ENCODE measurements at regions not wholly inside any gene's neighbourhood (a gene's known extent, or its start where the extent isn't known, plus 50 kb on each side); places are given as distances from the start of the nearest gene placed in this dataset.

- Histone ChIP-seq H3K9ac (ENCODE audit: insufficient read depth in 1 of 2, low read length in 2 of 2) (no peak overlapping the region), H3K4me3 (no peak overlapping the region), H3K27me3 (ENCODE audit: control insufficient read depth in 3 of 3, insufficient read depth in 3 of 3, low read length in 2 of 3) (no peaks in the 10 kb centered on the region), H3K9me3 (ENCODE audit: control insufficient read depth in 4 of 4, insufficient read depth in 3 of 4, low read length in 3 of 4) (no peaks in the 10 kb centered on the region), H3K36me3 (ENCODE audit: control insufficient read depth in 4 of 4, insufficient read depth in 4 of 4, low read length in 4 of 4) (no peaks in the 10 kb centered on the region), H3K4me1 (ENCODE audit: control insufficient read depth in 5 of 5, insufficient read depth in 5 of 5, low read length in 5 of 5) (no peaks in the 10 kb centered on the region), H3K27ac (ENCODE audit: low read depth in 1 of 2, low read length in 1 of 2) (no peak overlapping the region)
- TF ChIP-seq, protein P1, sequence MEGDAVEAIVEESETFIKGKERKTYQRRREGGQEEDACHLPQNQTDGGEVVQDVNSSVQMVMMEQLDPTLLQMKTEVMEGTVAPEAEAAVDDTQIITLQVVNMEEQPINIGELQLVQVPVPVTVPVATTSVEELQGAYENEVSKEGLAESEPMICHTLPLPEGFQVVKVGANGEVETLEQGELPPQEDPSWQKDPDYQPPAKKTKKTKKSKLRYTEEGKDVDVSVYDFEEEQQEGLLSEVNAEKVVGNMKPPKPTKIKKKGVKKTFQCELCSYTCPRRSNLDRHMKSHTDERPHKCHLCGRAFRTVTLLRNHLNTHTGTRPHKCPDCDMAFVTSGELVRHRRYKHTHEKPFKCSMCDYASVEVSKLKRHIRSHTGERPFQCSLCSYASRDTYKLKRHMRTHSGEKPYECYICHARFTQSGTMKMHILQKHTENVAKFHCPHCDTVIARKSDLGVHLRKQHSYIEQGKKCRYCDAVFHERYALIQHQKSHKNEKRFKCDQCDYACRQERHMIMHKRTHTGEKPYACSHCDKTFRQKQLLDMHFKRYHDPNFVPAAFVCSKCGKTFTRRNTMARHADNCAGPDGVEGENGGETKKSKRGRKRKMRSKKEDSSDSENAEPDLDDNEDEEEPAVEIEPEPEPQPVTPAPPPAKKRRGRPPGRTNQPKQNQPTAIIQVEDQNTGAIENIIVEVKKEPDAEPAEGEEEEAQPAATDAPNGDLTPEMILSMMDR (IDR thresholded peaks at IDR 0.05; ENCODE audit: control extremely low read depth, extremely low read depth) = no peak
- DNase-seq (no peak), ATAC-seq (ENCODE audit: insufficient read depth, low FRiP score) (no peak)
- WGBS, 2 donors = 64 to 80% methylated on average over 2 of the region's 2 CpGs
Measured at GRCh38 chr11:127080735-127081134, 80.2 kb upstream of the KIRREL3 start.

DNA sequence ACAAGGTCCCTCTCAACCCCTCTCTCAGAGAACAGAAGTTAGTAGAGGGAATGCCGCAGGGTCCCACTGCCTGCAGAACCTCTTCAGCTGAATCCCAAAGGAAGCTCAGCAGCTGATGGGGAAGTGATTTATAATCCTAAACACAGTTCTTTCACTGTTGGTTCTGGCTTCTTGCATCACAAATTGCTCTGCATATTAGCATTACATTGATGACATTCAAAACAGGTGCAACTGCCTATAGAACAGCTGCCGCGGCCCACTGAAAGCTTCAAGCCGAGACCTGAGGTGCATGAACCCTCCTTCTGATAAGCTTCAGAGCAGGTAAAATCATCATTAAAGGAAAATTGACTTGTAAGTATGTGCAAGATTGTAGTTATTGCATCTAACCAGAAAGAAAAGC, 75.2 kb upstream of the KIRREL3 start:
- H3K4me1 ChIP-seq (ENCODE audit: control insufficient read depth in 5 of 5, insufficient read depth in 5 of 5, low read length in 5 of 5) = no peaks in the 10 kb centered on the region
- peaks cover 0 to 3% (median 0%) of the 10 kb centered on the region in 3 donors for H3K27me3 ChIP-seq (ENCODE audit: control insufficient read depth in 3 of 3, insufficient read depth in 3 of 3, low read length in 2 of 3)
- no peak overlapping the region for H3K9ac ChIP-seq (ENCODE audit: insufficient read depth in 1 of 2, low read length in 2 of 2)
- H3K36me3 ChIP-seq (ENCODE audit: control insufficient read depth in 4 of 4, insufficient read depth in 4 of 4, low read length in 4 of 4) = no peaks in the 10 kb centered on the region
- ATAC-seq (ENCODE audit: insufficient read depth, low FRiP score) (no peak), DNase-seq (no peak)
- no peak overlapping the region for H3K27ac ChIP-seq (ENCODE audit: low read depth in 1 of 2, low read length in 1 of 2)
- no peak overlapping the region for H3K4me3 ChIP-seq
- 91 to 93% methylated on average over 4 of the region's 4 CpGs for WGBS, 2 donors
- TF ChIP-seq, protein P1 (IDR thresholded peaks at IDR 0.05; ENCODE audit: control extremely low read depth, extremely low read depth) = no peak
- H3K9me3 ChIP-seq (ENCODE audit: control insufficient read depth in 4 of 4, insufficient read depth in 3 of 4, low read length in 3 of 4) = no peaks in the 10 kb centered on the region

DNA sequence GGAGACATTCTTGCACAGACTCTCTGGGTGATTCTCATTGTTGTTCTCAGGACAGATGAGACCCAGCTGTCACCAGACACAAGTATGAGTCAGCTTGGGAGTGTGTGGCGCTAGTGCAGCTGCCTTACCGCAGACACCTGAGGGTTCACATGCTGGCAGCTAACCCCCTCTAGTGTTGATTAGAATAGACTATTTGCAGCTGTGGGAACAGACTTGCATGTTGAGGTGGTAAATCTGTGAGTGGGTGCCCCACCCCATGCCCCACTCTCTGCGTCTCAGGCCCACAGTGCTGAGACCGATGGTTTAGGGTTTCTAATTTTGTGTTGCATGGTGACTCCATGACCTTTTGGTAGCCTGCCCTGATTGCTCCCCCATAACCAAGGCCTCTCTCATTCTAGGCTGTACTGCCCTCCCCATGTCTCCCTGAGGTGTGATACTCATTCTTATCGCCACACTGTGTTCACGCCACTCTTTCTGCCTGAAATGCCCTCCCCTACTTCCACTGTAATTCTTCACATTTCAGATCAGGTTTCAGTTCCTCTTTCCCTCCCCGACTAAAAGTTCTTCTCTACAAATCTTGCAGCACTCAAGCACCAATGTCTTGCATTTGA, 73.7 kb upstream of the KIRREL3 start:
- Histone ChIP-seq H3K4me3 (no peak overlapping the region), H3K4me1 (ENCODE audit: control insufficient read depth in 5 of 5, insufficient read depth in 5 of 5, low read length in 5 of 5) (no peaks in the 10 kb centered on the region), H3K27ac (ENCODE audit: low read depth in 1 of 2, low read length in 1 of 2) (no peak overlapping the region), H3K9me3 (ENCODE audit: control insufficient read depth in 4 of 4, insufficient read depth in 3 of 4, low read length in 3 of 4) (no peaks in the 10 kb centered on the region), H3K27me3 (ENCODE audit: control insufficient read depth in 3 of 3, insufficient read depth in 3 of 3, low read length in 2 of 3) (peaks cover 0 to 3% (median 0%) of the 10 kb centered on the region in 3 donors), H3K9ac (ENCODE audit: insufficient read depth in 1 of 2, low read length in 2 of 2) (no peak overlapping the region), H3K36me3 (ENCODE audit: control insufficient read depth in 4 of 4, insufficient read depth in 4 of 4, low read length in 4 of 4) (no peaks in the 10 kb centered on the region)
- ATAC-seq (ENCODE audit: insufficient read depth, low FRiP score) (no peak), DNase-seq (peak in 2 of 3 donors; percentile 14 to 37)
- TF ChIP-seq, protein P1 (IDR thresholded peaks at IDR 0.05; ENCODE audit: control extremely low read depth, extremely low read depth) = no peak
- 55 to 61% methylated on average over 7 of the region's 7 CpGs for WGBS, 2 donors

DNA sequence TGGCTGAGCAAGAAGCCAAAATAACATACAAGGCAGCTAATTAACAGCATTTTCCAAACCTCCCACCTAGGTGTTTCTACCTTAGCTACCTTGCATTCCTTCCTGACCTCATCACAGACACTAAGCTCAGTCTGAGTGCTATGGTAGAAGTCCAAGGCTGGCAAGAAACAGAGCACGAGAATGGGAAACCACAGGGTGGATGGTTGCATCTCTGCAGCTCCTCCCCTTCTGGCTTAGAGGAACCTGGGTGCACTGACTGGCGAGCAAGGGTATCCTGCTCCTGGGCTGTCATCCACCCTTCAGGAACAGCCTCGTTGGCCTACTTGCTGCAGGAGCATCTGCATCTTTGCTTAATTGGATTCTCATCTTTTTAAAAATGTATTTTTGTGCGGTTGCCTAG, 73.1 kb upstream of the KIRREL3 start:
- ATAC-seq (ENCODE audit: insufficient read depth, low FRiP score) (no peak), DNase-seq (no peak)
- Histone ChIP-seq H3K36me3 (ENCODE audit: control insufficient read depth in 4 of 4, insufficient read depth in 4 of 4, low read length in 4 of 4) (no peaks in the 10 kb centered on the region), H3K4me3 (no peak overlapping the region), H3K4me1 (ENCODE audit: control insufficient read depth in 5 of 5, insufficient read depth in 5 of 5, low read length in 5 of 5) (no peaks in the 10 kb centered on the region), H3K9ac (ENCODE audit: insufficient read depth in 1 of 2, low read length in 2 of 2) (no peak overlapping the region), H3K27me3 (ENCODE audit: control insufficient read depth in 3 of 3, insufficient read depth in 3 of 3, low read length in 2 of 3) (peaks cover 0 to 3% (median 0%) of the 10 kb centered on the region in 3 donors), H3K9me3 (ENCODE audit: control insufficient read depth in 4 of 4, insufficient read depth in 3 of 4, low read length in 3 of 4) (no peaks in the 10 kb centered on the region), H3K27ac (ENCODE audit: low read depth in 1 of 2, low read length in 1 of 2) (no peak overlapping the region)
- WGBS, 2 donors = 67 to 68% methylated on average over 4 of the region's 4 CpGs
- TF ChIP-seq, protein P1 (IDR thresholded peaks at IDR 0.05; ENCODE audit: control extremely low read depth, extremely low read depth) = no peak
